IPS-15b (cell line): ENCODE measurements at regions not wholly inside any gene's neighbourhood (a gene's known extent, or its start where the extent isn't known, plus 50 kb on each side); places are given as distances from the start of the nearest gene placed in this dataset.

Experiments
- H3K27me3 ChIP-seq: one replicate; pipeline ENCODE4 v1.6.1; 2013; ENCODE audit warnings: low read length; ENCODE audit not compliant: control insufficient read depth, insufficient read depth
- H3K36me3 ChIP-seq: one replicate; pipeline ENCODE4 v1.6.1; 2013; ENCODE audit warnings: low read length; ENCODE audit not compliant: control insufficient read depth, insufficient read depth
- H3K4me1 ChIP-seq: one replicate; pipeline ENCODE4 v1.6.1; 2013; ENCODE audit warnings: mild to moderate bottlenecking, low read length; ENCODE audit not compliant: control insufficient read depth, insufficient read depth
- H3K4me3 ChIP-seq: one replicate; pipeline ENCODE4 v1.5.1; 2013; ENCODE audit warnings: low read depth, low read length
- H3K9ac ChIP-seq: one replicate; pipeline ENCODE4 v1.6.1; 2013; ENCODE audit warnings: low read depth, mild to moderate bottlenecking, low read length
- H3K9me3 ChIP-seq: one replicate; pipeline ENCODE4 v1.6.1; 2013; ENCODE audit warnings: mild to moderate bottlenecking, low read length; ENCODE audit not compliant: control insufficient read depth, insufficient read depth

GRCh38 chr2:239611222-239611795 lies 210.5 kb upstream of the HDAC4 start:
- Histone ChIP-seq H3K36me3 (no peaks in the 10 kb centered on the region), H3K9me3 (no peaks in the 10 kb centered on the region), H3K27me3 (no peaks in the 10 kb centered on the region), H3K4me1 (no peaks in the 10 kb centered on the region), H3K4me3 (no peak overlapping the region), H3K9ac (no peak overlapping the region)

- no peaks in the 10 kb centered on the region for H3K27me3 ChIP-seq
- H3K36me3 ChIP-seq: no peaks in the 10 kb centered on the region
- H3K9me3 ChIP-seq: no peaks in the 10 kb centered on the region
- H3K4me3 ChIP-seq: no peak overlapping the region
- no peaks in the 10 kb centered on the region for H3K4me1 ChIP-seq
- no peak overlapping the region for H3K9ac ChIP-seq
Observed at GRCh38 chr2:239610457-239611221, 209.8 kb upstream of the HDAC4 start.

- H3K36me3 ChIP-seq: no peaks in the 10 kb centered on the region
- H3K9me3 ChIP-seq: no peaks in the 10 kb centered on the region
- no peak overlapping the region for H3K9ac ChIP-seq
- H3K4me1 ChIP-seq: no peaks in the 10 kb centered on the region
- H3K4me3 ChIP-seq: no peak overlapping the region
- H3K27me3 ChIP-seq: no peaks in the 10 kb centered on the region
Observed at GRCh38 chr2:239609607-239610310, 208.9 kb upstream of the HDAC4 start.

- no peak overlapping the region for H3K9ac ChIP-seq
- H3K9me3 ChIP-seq: no peaks in the 10 kb centered on the region
- no peaks in the 10 kb centered on the region for H3K27me3 ChIP-seq
- H3K36me3 ChIP-seq: no peaks in the 10 kb centered on the region
- H3K4me1 ChIP-seq: no peaks in the 10 kb centered on the region
- H3K4me3 ChIP-seq: no peak overlapping the region
Observed at GRCh38 chr2:239609162-239609561, 208.3 kb upstream of the HDAC4 start.

GRCh38 chr2:239608723-239609122 lies 207.9 kb upstream of the HDAC4 start:
- no peaks in the 10 kb centered on the region for H3K27me3 ChIP-seq
- no peaks in the 10 kb centered on the region for H3K9me3 ChIP-seq
- no peak overlapping the region for H3K9ac ChIP-seq
- no peak overlapping the region for H3K4me3 ChIP-seq
- no peaks in the 10 kb centered on the region for H3K4me1 ChIP-seq
- H3K36me3 ChIP-seq: no peaks in the 10 kb centered on the region

- H3K36me3 ChIP-seq: no peaks in the 10 kb centered on the region
- no peaks in the 10 kb centered on the region for H3K27me3 ChIP-seq
- no peaks in the 10 kb centered on the region for H3K9me3 ChIP-seq
- no peaks in the 10 kb centered on the region for H3K4me1 ChIP-seq
- no peak overlapping the region for H3K4me3 ChIP-seq
- no peak overlapping the region for H3K9ac ChIP-seq
Observed at GRCh38 chr2:239608260-239608659, 207.4 kb upstream of the HDAC4 start.

GRCh38 chr2:239607517-239608191 lies 206.8 kb upstream of the HDAC4 start:
- no peaks in the 10 kb centered on the region for H3K27me3 ChIP-seq
- H3K4me1 ChIP-seq: no peaks in the 10 kb centered on the region
- H3K4me3 ChIP-seq: no peak overlapping the region
- no peaks in the 10 kb centered on the region for H3K9me3 ChIP-seq
- H3K36me3 ChIP-seq: no peaks in the 10 kb centered on the region
- no peak overlapping the region for H3K9ac ChIP-seq

GRCh38 chr2:239606741-239607516 lies 206.1 kb upstream of the HDAC4 start:
- Histone ChIP-seq H3K4me1 (no peaks in the 10 kb centered on the region), H3K36me3 (no peaks in the 10 kb centered on the region), H3K27me3 (no peaks in the 10 kb centered on the region), H3K9me3 (no peaks in the 10 kb centered on the region), H3K4me3 (no peak overlapping the region), H3K9ac (no peak overlapping the region)

- no peaks in the 10 kb centered on the region for H3K4me1 ChIP-seq
- H3K4me3 ChIP-seq: no peak overlapping the region
- no peaks in the 10 kb centered on the region for H3K36me3 ChIP-seq
- H3K9me3 ChIP-seq: no peaks in the 10 kb centered on the region
- H3K9ac ChIP-seq: no peak overlapping the region
- no peaks in the 10 kb centered on the region for H3K27me3 ChIP-seq
Observed at GRCh38 chr2:239605976-239606375, 205.2 kb upstream of the HDAC4 start.

- no peak overlapping the region for H3K9ac ChIP-seq
- no peak overlapping the region for H3K4me3 ChIP-seq
- no peaks in the 10 kb centered on the region for H3K27me3 ChIP-seq
- H3K36me3 ChIP-seq: no peaks in the 10 kb centered on the region
- H3K4me1 ChIP-seq: no peaks in the 10 kb centered on the region
- no peaks in the 10 kb centered on the region for H3K9me3 ChIP-seq
Observed at GRCh38 chr2:239605409-239605808, 204.6 kb upstream of the HDAC4 start.

GRCh38 chr2:239604861-239605260 lies 204.0 kb upstream of the HDAC4 start:
- Histone ChIP-seq H3K27me3 (no peaks in the 10 kb centered on the region), H3K9ac (no peak overlapping the region), H3K9me3 (no peaks in the 10 kb centered on the region), H3K4me3 (no peak overlapping the region), H3K36me3 (no peaks in the 10 kb centered on the region), H3K4me1 (no peaks in the 10 kb centered on the region)
